ENCODE measurements at regions not wholly inside any gene's neighbourhood (a gene's known extent, or its start where the extent isn't known, plus 50 kb on each side); places are given as distances from the start of the nearest gene placed in this dataset.

DNA sequence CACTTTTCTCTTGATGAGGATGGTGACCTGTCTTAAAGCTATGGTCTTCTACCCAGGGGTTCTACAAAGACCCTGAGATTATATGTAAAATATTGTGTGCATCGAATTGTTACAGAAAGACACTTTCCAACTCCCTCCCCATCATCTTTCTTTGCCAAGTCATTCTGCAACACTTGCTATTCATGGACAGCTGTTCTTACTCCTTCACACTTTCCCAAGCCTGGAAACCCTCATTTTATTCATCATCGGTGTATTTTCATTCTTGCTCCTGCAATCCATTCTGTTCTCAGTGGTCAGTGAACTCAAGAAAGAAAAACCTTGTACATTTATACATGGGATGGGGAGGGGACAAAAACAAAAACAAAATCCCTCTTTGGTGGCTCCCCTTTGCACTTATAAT, 90.5 kb upstream of the STXBP6 start:
- no peak overlapping the region for H2BK5ac ChIP-seq (ENCODE audit: insufficient read length, low read length)
- no CpG with 5 or more reads among the region's 2 CpGs for WGBS (ENCODE audit: extremely low coverage, insufficient read length, low lambda C conversion rate)
- no peak overlapping the region for H3K56ac ChIP-seq (ENCODE audit: insufficient read length, low read depth, low read length)
- no peak overlapping the region for H3K18ac ChIP-seq (ENCODE audit: insufficient read length, low read depth, low read length)
- H3K14ac ChIP-seq (ENCODE audit: insufficient read depth, low read length) = no peak overlapping the region
- peaks cover 6 to 11% of the 10 kb centered on the region in 2 experiments; a peak in 4 of 5 replicates for H3K9me3 Mint-ChIP-seq
- no peak overlapping the region for H2AK5ac ChIP-seq (ENCODE audit: insufficient read length, low read length)
- H3K23ac ChIP-seq (ENCODE audit: insufficient read length, low read depth, low read length) = no peak overlapping the region
- H3K27ac ChIP-seq (ENCODE audit: insufficient read length, low read depth, low read length) = no peak overlapping the region
- no peaks in the 10 kb centered on the region for H3K9me3 ChIP-seq (ENCODE audit: control insufficient read depth, low read depth, low read length)
- H2AFZ ChIP-seq (ENCODE audit: low read length) = no peak overlapping the region
- H3K4ac ChIP-seq (ENCODE audit: low read depth, low read length) = no peak overlapping the region
- H3K36me3 Mint-ChIP-seq (ENCODE audit: insufficient read depth in 1 of 3, low read depth in 3 of 3) = peaks cover 2 to 4% (median 4%) of the 10 kb centered on the region in 3 experiments; a peak in 3 of 7 replicates
- H2BK20ac ChIP-seq (ENCODE audit: low read depth, low read length, poor library complexity, severe bottlenecking) = no peak overlapping the region
- H3K27me3 Mint-ChIP-seq (ENCODE audit: low read depth) = peaks cover 6% of the 10 kb centered on the region; the same call in 1 of the 2 replicates
- no peaks in the 10 kb centered on the region for H4K20me1 ChIP-seq (ENCODE audit: control insufficient read depth, insufficient read depth, insufficient read length)
- H3K27ac Mint-ChIP-seq = no peak overlapping the region
- no peaks in the 10 kb centered on the region for H3K79me1 ChIP-seq (ENCODE audit: insufficient read depth, low read depth, low read length, poor library complexity, severe bottlenecking)
- no peaks in the 10 kb centered on the region for H3K4me1 ChIP-seq (ENCODE audit: insufficient read depth, low read length)
- H4K8ac ChIP-seq (replicated peaks; ENCODE audit: insufficient read length, low read depth, low read length) = no peak overlapping the region
- TF ChIP-seq, protein P1, sequence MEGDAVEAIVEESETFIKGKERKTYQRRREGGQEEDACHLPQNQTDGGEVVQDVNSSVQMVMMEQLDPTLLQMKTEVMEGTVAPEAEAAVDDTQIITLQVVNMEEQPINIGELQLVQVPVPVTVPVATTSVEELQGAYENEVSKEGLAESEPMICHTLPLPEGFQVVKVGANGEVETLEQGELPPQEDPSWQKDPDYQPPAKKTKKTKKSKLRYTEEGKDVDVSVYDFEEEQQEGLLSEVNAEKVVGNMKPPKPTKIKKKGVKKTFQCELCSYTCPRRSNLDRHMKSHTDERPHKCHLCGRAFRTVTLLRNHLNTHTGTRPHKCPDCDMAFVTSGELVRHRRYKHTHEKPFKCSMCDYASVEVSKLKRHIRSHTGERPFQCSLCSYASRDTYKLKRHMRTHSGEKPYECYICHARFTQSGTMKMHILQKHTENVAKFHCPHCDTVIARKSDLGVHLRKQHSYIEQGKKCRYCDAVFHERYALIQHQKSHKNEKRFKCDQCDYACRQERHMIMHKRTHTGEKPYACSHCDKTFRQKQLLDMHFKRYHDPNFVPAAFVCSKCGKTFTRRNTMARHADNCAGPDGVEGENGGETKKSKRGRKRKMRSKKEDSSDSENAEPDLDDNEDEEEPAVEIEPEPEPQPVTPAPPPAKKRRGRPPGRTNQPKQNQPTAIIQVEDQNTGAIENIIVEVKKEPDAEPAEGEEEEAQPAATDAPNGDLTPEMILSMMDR (conservative IDR thresholded peaks at IDR 0.05) = no peak
- H3K23me2 ChIP-seq (ENCODE audit: insufficient read length, low read depth, low read length, poor library complexity, severe bottlenecking) = no peaks in the 10 kb centered on the region
- H2BK120ac ChIP-seq (ENCODE audit: low read depth, low read length, poor library complexity, severe bottlenecking) = no peak overlapping the region
- DNase-seq = no peak
- no peak overlapping the region for H3K4me3 Mint-ChIP-seq
- no peak overlapping the region for H3K9ac ChIP-seq (ENCODE audit: extremely low read depth, insufficient read length, low read length)
- H3K4me2 ChIP-seq (ENCODE audit: insufficient read depth, insufficient read length, low read length) = no peak overlapping the region
- no peak overlapping the region for H4K91ac ChIP-seq (ENCODE audit: insufficient read length, low read depth, low read length)
- H2BK12ac ChIP-seq (ENCODE audit: insufficient read length, low read depth, low read length) = no peak overlapping the region
- no peak overlapping the region for H3T11ph ChIP-seq (ENCODE audit: low read length)
- no peaks in the 10 kb centered on the region for H3K79me2 ChIP-seq (ENCODE audit: insufficient read depth, low read length)
- no peak overlapping the region for H4K5ac ChIP-seq (ENCODE audit: insufficient read length, low read depth, low read length)
- no peak overlapping the region for H2BK15ac ChIP-seq (ENCODE audit: low read depth, low read length)
- no peaks in the 10 kb centered on the region for H3K4me1 Mint-ChIP-seq
- H3K27me3 ChIP-seq (ENCODE audit: insufficient read depth, low read length) = no peaks in the 10 kb centered on the region
